CD4-positive, alpha-beta T cell treated with Interleukin-4 for 1 hour (primary cell): ENCODE measurements at regions not wholly inside any gene's neighbourhood (a gene's known extent, or its start where the extent isn't known, plus 50 kb on each side); places are given as distances from the start of the nearest gene placed in this dataset.

ENCODE experiments used
- DNase-seq, 2 donors: peaks; one replicate each; pipeline ENCODE4 v3.0.0-alpha.2; 2020 to 2022

DNA sequence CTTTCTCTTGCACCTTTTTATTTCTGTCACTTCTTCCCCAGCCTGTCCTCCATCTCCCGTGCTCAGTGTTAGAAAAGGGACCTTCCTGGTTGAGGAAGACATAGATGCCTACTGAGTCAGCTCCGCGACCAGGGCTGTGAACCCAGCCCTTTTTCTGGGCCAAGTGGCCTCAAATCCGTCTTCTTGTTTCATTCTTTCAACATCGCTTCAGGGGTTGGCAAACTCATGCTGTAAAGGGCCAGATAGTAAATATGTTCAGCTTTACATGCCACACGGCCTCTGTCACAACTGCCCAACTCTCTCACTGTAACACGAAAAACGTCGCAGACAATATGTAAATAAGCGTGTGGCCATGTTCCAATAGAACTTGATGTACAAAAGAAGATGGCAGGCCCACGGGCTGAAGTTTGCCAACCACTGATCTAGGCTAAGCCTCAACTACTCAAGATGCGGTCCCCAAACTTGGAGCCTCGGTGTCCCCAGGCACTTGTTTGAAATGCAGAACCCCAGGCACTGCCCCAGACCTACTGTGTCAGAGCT lies 338.4 kb downstream of the MN1 start:
- no peak for DNase-seq

GRCh38 chr22:27466229-27466628 lies 335.3 kb downstream of the MN1 start:
- DNase-seq, result no peak

DNA sequence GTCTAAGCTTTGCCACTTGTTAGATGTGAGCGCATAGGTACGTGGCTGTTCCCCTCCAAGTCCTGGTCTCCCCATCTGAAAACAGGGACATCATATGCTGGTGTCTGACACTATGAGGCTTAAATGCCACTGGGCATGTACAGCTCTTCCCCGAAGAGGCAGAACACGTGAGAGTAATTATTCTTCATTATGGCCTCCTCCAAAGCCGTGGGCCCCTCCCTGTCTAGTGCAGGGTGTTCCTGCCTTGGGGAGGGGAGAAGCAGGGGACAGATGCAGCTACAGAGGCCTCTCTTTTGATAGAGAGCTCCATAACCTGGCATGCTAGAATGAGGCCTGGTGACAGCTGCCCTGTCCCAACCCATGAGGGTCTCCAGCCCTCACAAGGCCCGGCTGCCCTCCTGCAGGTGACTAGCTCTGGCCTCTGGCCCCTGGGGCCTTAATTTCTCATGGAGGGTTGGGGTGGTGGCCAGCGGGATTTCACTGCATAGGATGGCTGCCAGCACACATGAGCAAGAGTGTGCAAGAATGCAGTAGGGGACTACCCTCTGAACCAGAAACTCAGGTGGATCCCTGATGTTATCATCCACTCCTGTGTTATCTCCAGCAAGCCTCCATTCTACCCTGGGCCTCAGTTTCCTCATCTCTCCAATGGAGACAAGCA lies 334.6 kb downstream of the MN1 start:
- DNase-seq, result no peak

DNA sequence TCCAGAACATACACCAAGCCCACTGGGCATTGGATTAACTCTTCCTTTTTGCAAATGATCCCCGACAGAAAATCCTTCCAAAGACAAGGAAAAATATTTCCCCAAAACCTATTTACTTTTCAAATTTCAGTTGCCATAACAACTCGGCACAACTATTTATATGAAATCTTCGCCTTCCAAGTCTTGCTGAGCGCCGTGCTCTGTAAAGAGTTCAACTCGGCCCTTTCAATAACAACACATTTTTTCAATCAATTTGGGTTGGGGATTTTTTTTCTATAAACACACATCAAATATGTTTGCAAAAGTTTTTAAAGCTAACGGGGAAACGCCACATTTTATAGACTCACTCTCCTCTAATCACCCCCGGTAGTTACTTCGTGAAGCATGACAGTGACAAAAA lies 333.8 kb downstream of the MN1 start:
- no peak for DNase-seq

DNA sequence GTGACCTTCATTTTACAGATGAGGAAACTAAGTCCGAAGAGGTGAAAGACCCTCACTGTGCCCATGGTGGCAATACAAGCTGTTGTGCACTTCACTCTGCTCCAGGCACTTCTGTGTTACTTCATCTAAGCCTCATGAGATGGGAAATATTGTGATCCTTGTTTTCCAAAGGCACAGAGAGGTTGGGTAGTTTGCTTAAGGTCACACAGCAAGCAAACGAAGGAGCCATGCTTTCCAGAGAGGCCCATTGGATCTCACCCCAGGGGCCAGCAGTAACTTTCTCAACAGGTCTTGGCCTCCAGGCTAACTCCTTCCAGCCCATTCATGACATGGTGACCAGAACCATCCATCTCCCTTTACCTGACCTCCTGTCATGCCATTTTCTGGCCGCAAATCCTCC lies 332.8 kb downstream of the MN1 start:
- no peak for DNase-seq

GRCh38 chr22:27470169-27470772 lies 331.3 kb downstream of the MN1 start:
- DNase-seq, result no peak

DNA sequence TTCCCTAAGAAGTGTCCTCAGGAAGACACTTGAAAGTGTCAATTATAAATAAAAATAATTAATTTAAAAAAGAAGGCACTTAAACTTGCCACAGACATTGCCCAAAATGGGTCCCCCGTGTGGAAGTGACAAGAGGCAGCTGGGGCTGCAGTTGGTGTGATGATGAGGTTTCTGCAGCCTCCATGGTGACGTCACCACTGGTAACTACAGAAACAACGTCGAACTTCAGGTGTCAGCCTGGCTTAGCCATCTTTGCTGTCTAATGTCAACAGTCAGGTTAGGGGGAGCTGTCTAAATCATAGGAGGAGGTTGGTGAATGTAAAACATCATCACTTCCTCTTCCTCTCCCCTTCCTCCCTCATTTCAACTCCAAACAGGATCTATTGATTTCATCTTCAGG lies 328.6 kb downstream of the MN1 start:
- DNase-seq, result no peak

DNA sequence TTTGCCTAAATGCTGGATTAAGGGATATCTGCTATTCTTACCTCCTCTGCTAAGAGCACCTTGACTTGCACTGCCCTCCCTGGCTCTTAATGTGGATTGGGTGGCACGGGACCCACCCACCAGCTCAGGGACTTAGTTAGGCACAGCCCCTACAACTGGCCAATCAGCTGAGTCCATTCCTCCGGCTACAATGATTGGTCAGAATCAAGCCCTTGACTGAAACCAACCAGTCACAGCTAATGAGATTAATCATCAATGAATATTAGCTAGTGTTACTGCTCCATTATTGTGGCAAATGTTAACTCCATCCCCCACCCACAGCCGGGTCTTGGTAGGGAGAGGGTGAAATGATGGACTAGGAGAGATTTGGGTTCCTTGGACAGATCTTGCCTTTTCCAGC lies 328.0 kb downstream of the MN1 start:
- DNase-seq, result no peak

- DNase-seq, result no peak
These were observed 327.4 kb downstream of the MN1 start for GRCh38 chr22:27474112-27474571.

GRCh38 chr22:27474711-27475547 lies 326.6 kb downstream of the MN1 start:
- no peak for DNase-seq

DNA sequence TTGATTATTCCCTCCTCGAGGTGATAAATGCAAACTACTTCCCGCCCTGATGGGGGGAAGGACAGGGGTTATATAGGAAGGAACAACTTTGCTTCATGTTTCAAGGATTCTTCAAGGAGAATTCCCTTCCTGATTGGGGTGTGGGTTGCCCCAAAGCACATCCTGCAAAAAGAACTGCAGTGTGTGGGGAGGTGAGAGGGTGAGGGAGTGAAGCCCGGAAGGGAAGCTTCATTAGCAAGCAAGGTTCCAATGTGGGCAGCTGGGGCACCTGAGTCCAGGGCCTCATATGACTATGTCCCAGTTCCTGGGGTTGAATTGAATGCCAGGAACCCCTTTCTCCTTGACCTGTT lies 326.0 kb downstream of the MN1 start:
- no peak for DNase-seq

DNA sequence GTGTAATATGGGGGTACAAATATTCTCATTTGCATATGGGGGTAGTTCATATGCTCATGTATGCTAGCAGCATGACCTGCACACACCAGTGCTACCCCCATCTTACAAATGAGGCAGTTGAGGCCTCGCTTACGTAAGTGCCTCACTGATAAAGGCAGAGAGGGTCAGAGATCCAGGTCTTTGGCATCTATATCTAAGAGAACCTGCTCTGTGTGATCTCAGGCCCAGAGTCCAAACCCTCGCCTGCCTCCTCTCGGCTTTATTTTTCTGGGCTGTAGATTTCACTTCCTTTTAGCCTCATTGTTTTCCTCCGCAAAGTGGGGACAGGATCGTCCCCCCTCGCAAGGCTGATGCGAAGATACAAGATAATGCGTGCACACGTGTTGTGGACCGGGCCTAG lies 325.2 kb downstream of the MN1 start:
- no peak for DNase-seq

DNA sequence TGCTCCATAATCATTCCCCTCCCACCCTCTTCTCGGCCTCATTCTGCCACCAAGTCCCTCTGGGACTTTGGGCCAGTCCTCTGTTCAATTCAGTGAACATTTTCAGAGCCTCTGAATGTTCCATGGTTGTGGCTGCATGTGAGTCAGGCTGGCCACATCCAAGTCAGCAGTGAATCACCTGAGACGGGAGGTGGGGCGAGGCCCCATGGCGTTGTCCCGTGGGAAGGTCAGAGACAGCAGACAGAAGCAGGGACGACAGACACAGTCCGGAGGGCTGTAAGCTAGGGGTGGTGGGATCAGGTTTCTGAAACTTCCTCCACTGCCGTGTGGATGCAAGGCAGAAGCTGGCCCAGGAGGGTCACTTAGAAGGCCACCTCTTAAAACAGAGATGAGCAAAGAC lies 324.8 kb downstream of the MN1 start:
- DNase-seq, result no peak

- no peak for DNase-seq
These were observed 324.4 kb downstream of the MN1 start for GRCh38 chr22:27477171-27477570.

DNA sequence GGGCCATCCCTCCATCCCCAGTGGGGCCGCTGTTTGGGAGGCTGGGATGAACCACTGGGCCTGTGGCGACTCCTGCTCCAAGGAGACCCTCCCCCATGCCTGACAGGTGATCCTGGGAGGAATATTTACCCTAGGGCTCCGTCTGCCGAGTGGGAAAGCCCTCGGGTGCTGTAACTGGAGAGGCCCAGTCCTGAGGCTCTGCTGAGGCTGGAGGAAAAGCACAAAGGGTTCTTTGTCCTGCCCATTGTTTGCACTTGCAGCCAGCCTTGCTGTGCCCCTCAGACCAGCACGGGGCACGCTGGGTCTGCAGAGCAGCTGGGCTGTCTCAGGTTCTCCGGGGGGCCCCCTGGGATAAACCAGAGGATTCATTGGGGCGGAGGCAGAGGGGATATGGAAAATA lies 321.1 kb downstream of the MN1 start:
- no peak for DNase-seq

- DNase-seq, result no peak
These were observed 319.2 kb downstream of the MN1 start for GRCh38 chr22:27482402-27482801.

GRCh38 chr22:27483095-27483785 lies 318.3 kb downstream of the MN1 start:
- DNase-seq, result no peak

DNA sequence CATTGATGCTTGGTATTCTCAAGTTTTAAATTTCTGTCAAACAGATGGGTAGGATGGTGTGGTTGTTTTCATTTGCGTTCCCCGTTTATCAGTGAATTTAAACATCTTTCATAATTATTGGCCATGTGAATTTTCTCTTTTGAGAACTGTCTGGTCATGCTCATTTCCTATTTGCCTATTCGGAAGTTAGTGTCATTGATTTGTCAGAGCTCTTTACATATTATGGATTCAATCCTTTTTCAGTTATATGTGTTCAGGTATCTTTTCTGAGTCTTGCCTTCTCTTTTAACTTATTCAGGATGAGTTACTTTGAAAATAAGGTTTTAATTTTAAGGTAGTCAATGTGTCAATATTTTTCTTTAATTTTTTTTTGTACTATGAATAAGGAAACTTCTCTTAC lies 315.7 kb downstream of the MN1 start:
- no peak for DNase-seq

DNA sequence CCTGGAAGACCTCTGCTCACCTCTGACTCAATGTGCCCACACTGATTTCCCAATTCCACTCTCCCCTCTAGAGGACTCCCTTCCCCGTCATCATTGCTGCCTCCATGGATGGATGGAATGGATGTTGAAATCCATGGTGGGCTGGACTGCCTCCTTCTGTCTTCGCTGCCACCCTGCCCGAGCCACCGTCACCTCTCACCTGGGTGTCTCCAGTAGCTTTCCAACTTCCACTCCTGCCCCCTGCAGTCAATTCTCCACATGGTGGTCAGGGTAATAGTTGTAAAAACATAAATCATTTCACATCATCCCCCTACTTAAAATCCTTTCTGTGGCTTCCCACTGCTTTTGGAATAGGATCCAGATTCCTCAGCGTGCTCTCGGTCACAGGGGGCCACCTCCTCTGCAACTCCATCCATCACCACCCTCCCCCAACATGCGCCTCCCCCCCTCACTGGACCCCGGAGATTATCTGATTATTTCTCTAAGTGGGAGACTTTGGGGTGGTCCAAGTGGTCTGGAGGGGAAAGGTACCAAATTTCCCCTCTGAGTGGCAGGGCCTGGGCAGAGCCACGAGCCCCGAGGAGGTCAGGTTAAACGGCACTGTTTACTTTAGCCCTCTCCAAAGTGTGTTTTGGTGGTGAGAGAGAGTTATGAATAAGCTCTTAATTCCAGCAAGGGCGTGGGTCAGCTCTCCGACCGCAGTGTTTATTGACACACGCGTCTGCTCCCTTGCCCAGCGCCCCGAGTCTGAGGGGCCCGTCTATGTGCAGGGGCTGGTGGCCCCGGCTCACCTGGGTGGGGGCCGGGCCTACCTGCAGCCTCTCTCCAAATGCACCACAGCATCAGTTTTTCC lies 313.7 kb downstream of the MN1 start:
- DNase-seq, result no peak

DNA sequence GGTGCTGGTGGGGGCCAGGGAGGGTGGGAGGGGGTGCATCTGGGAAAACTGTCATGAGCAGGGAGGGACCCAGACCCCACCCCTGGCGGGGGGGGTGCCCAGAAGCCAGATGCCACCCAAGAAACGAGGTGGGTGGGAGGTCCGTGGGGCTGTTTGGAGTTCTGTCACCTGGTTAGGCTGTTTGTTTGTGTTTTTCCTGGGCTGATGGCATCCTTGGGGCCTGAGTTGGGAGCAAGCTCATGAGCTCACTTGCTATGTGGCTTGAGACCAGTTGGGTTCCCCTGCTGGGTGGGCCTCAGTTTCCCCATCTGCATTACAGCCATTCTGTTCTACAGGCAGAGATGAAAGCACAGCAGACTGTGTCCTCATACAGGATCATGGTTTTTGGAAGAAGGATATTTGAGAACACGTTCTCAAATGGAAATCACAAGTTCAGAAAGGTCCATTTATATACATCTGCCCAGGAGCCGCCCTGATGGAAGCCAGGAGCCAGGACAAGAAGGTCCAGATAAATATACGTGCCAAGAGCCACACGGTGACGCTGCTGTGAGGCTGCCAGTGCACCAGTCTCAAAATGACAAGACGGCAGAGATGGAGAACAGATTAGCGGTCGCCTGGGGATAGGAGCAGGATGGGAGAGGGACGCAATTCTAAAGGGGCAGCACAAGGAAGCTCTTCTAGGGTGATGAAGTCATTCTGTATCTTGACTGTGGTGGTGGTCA lies 312.9 kb downstream of the MN1 start:
- DNase-seq, result no peak

DNA sequence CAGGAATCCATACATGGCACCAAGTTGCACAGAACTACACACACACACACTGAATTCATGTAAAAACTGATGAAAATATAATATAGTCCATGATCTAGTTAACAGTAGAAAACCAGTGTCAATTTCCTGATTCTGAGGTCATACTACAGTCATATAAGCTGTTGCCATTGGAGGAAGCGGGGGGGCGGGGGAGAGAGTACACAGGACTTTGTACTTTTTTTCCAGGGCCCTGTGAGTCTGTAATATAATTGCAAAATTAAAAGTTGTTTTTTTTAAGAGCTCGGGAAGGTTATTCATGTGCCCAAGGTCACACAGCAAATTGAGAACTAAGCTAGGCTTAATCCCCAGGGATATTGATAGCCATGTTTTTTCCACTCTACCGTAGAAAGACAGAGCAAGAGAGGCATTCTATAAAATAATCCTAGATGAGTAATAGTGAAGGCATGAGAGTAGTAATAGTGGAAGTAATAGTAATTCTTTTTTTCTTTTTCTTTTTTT lies 312.3 kb downstream of the MN1 start:
- DNase-seq, result no peak
